ENCODE measurements at regions not wholly inside any gene's neighbourhood (a gene's known extent, or its start where the extent isn't known, plus 50 kb on each side); places are given as distances from the start of the nearest gene placed in this dataset.
"Not testable (repeated sequence)": the region's sequence is repeated elsewhere in the genome, so short reads cannot be mapped to it uniquely, and the experiment has no call there.

DNA sequence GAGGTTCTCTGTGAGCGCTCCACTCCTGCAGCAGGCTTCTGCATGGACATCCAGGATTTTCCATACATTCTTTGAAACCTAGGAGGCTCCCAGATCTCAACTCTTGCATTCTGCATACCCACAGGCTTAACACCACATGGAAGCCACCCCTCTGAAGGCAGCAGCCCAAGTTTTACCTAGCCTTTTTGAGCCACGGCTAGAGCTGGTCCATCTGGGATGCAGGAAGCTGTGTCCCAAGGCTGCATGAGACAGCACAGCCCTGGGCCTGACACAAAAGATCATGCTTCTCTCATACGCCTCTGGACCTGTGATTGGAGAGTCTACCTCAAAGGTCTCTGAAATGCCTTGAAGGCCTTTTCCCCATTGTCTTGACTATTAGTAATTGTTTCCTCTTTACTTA is 53.6 kb upstream of the RPRM start:
- Histone ChIP-seq H3K4me2 (no peak overlapping the region), H3K4me1 (ENCODE audit: low read depth, poor library complexity, severe bottlenecking) (no peaks in the 10 kb centered on the region), H3K36me3 (ENCODE audit: insufficient read depth) (no peaks in the 10 kb centered on the region), H3K27me3 (ENCODE audit: insufficient read depth, low read depth) (no peaks in the 10 kb centered on the region), H3K9ac (no peak overlapping the region), H4K20me1 (ENCODE audit: insufficient read depth) (no peaks in the 10 kb centered on the region), H2AFZ (ENCODE audit: low read depth) (no peak overlapping the region), H3K79me2 (ENCODE audit: insufficient read depth, low read depth) (no peaks in the 10 kb centered on the region), H3K27ac (no peak overlapping the region), H3K4me3 (IDR thresholded peaks at IDR 0.05; ENCODE audit: insufficient read depth, low read depth, low read length) (no peak overlapping the region)
- TF ChIP-seq, protein P1, sequence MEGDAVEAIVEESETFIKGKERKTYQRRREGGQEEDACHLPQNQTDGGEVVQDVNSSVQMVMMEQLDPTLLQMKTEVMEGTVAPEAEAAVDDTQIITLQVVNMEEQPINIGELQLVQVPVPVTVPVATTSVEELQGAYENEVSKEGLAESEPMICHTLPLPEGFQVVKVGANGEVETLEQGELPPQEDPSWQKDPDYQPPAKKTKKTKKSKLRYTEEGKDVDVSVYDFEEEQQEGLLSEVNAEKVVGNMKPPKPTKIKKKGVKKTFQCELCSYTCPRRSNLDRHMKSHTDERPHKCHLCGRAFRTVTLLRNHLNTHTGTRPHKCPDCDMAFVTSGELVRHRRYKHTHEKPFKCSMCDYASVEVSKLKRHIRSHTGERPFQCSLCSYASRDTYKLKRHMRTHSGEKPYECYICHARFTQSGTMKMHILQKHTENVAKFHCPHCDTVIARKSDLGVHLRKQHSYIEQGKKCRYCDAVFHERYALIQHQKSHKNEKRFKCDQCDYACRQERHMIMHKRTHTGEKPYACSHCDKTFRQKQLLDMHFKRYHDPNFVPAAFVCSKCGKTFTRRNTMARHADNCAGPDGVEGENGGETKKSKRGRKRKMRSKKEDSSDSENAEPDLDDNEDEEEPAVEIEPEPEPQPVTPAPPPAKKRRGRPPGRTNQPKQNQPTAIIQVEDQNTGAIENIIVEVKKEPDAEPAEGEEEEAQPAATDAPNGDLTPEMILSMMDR (conservative IDR thresholded peaks at IDR 0.05; ENCODE audit: low read depth, low read length): no peak

DNA sequence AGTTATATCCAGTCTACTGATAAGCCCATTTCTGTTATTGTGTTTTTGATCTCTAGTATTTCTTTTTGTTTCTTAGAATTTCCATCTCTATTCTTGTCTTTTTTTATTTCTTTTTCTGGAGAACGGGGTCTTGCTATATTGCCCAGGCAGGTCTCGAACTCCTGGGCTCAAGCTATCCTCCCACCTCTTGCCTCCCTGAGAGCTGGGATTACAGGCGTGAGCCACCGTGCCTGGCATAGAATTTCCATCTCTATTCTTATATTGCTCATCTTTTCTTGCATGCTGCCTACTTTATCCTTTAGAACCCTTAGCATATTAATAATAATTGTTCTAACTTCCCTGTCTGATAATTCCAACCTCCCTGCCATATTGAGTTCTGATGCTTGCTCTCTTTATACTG is 55.2 kb upstream of the RPRM start:
- not testable (repeated sequence) for H3K4me3 ChIP-seq (IDR thresholded peaks at IDR 0.05; ENCODE audit: insufficient read depth, low read depth, low read length); H4K20me1 ChIP-seq (ENCODE audit: insufficient read depth); H3K79me2 ChIP-seq (ENCODE audit: insufficient read depth, low read depth); H3K27me3 ChIP-seq (ENCODE audit: insufficient read depth, low read depth); H3K4me2 ChIP-seq; H3K9ac ChIP-seq; H3K27ac ChIP-seq; H3K36me3 ChIP-seq (ENCODE audit: insufficient read depth); H2AFZ ChIP-seq (ENCODE audit: low read depth); H3K4me1 ChIP-seq (ENCODE audit: low read depth, poor library complexity, severe bottlenecking)

DNA sequence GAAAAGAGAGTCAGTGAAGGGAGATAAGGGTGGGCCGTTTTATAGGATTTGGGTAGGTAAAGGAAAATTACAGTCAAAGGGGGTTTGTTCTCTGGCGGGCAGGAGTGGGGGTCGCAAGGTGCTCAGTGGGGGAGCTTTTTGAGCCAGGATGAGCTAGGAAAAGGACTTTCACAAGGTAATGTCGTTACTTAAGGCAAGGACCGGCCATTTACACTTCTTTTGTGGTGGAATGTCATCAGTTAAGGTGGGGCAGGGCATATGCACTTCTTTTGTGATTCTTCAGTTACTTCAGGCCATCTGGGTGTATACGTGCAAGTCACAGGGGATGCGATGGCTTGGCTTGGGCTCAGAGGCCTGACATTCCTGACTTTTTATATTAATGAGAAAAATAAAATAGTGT is 56.0 kb upstream of the RPRM start:
- H3K9ac ChIP-seq: not testable (repeated sequence)

DNA sequence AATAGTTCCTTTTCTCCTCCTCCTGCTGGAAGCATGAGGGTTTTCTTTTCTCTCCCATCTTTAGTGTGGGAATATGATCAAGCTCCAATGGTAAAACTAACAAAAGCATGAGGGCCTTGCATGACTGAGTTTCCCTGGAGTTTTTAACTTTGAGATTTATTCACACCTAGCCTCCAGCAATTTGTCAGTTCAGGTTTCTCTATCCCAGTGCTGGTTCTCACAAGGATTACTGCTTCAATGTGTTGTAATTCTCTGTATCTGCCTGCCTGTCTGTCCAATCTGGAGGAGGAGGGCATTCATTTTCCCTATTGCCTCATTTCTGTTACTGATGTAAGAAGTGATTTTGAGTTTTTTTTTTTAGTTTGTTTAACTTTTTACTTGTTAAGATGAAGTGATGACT is 57.6 kb upstream of the RPRM start:
- H3K4me3 ChIP-seq (IDR thresholded peaks at IDR 0.05; ENCODE audit: insufficient read depth, low read depth, low read length): no peak overlapping the region
- TF ChIP-seq, protein P1 (conservative IDR thresholded peaks at IDR 0.05; ENCODE audit: low read depth, low read length): no peak
- H3K9ac ChIP-seq: no peak overlapping the region
- H3K27me3 ChIP-seq (ENCODE audit: insufficient read depth, low read depth): no peaks in the 10 kb centered on the region
- H3K79me2 ChIP-seq (ENCODE audit: insufficient read depth, low read depth): no peaks in the 10 kb centered on the region
- no peaks in the 10 kb centered on the region for H3K4me1 ChIP-seq (ENCODE audit: low read depth, poor library complexity, severe bottlenecking)
- no peak overlapping the region for H2AFZ ChIP-seq (ENCODE audit: low read depth)
- H3K27ac ChIP-seq: no peak overlapping the region
- H3K4me2 ChIP-seq: no peak overlapping the region
- no peaks in the 10 kb centered on the region for H3K36me3 ChIP-seq (ENCODE audit: insufficient read depth)
- H4K20me1 ChIP-seq (ENCODE audit: insufficient read depth): no peaks in the 10 kb centered on the region

More for the DNA sequence above, 56.0 kb upstream of the RPRM start:
- H2AFZ ChIP-seq (ENCODE audit: low read depth); H3K27me3 ChIP-seq (ENCODE audit: insufficient read depth, low read depth); H3K79me2 ChIP-seq (ENCODE audit: insufficient read depth, low read depth); H4K20me1 ChIP-seq (ENCODE audit: insufficient read depth); H3K27ac ChIP-seq; H3K36me3 ChIP-seq (ENCODE audit: insufficient read depth); H3K4me2 ChIP-seq; H3K4me3 ChIP-seq (IDR thresholded peaks at IDR 0.05; ENCODE audit: insufficient read depth, low read depth, low read length); H3K4me1 ChIP-seq (ENCODE audit: low read depth, poor library complexity, severe bottlenecking): not testable (repeated sequence)

DNA sequence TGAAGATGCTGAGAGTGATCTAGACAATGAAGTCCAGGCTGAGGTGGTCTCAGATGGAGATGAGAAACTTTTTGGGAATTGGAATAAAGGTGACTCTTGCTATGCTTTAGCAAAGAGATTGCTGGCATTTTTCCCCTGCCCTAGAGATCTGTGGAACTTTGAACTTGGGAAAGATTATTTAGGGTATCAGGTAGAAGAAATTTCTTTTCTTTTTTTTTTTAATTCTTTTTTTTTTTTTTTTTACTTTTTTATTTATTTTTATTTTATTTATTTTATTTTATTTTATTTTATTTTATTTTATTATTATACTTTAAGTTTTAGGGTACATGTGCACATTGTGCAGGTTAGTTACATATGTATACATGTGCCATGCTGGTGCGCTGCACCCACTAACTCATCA is 59.5 kb upstream of the RPRM start:
- H3K36me3 ChIP-seq (ENCODE audit: insufficient read depth); H3K79me2 ChIP-seq (ENCODE audit: insufficient read depth, low read depth); H3K27me3 ChIP-seq (ENCODE audit: insufficient read depth, low read depth); H3K9ac ChIP-seq; H4K20me1 ChIP-seq (ENCODE audit: insufficient read depth); H2AFZ ChIP-seq (ENCODE audit: low read depth); H3K4me3 ChIP-seq (IDR thresholded peaks at IDR 0.05; ENCODE audit: insufficient read depth, low read depth, low read length); H3K4me1 ChIP-seq (ENCODE audit: low read depth, poor library complexity, severe bottlenecking); H3K4me2 ChIP-seq; H3K27ac ChIP-seq: not testable (repeated sequence)

DNA sequence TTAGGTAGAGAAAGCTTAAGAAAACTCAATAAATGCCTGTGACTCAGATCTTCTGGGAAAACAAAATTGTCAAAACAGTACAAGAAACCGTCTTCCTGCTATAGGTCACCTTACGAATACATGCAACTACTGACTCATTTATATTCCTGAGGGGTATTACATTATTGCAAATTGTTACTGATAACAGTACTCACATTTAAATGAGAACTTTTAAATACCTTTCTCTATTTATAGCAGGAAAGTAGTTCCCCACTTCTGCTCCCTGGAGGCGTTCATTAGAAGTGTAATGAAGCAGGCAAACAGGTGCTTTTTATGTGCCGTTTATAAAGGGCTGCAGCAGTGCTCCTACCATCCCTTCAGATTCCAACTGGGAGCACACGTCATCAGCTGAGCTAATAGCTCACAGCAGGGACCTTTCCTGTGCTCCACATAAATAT is 65.1 kb upstream of the RPRM start:
- Histone ChIP-seq H3K4me1 (ENCODE audit: low read depth, poor library complexity, severe bottlenecking) (no peaks in the 10 kb centered on the region), H4K20me1 (ENCODE audit: insufficient read depth) (no peaks in the 10 kb centered on the region), H2AFZ (ENCODE audit: low read depth) (no peak overlapping the region), H3K27ac (no peak overlapping the region), H3K4me3 (IDR thresholded peaks at IDR 0.05; ENCODE audit: insufficient read depth, low read depth, low read length) (no peak overlapping the region), H3K27me3 (ENCODE audit: insufficient read depth, low read depth) (no peaks in the 10 kb centered on the region), H3K9ac (no peak overlapping the region), H3K4me2 (no peak overlapping the region), H3K36me3 (ENCODE audit: insufficient read depth) (no peaks in the 10 kb centered on the region), H3K79me2 (ENCODE audit: insufficient read depth, low read depth) (no peaks in the 10 kb centered on the region)
- TF ChIP-seq, protein P1 (conservative IDR thresholded peaks at IDR 0.05; ENCODE audit: low read depth, low read length): no peak

All from KMS-11 (cell line).